ENCODE measurements at regions not wholly inside any gene's neighbourhood (a gene's known extent, or its start where the extent isn't known, plus 50 kb on each side); places are given as distances from the start of the nearest gene placed in this dataset.

DNA sequence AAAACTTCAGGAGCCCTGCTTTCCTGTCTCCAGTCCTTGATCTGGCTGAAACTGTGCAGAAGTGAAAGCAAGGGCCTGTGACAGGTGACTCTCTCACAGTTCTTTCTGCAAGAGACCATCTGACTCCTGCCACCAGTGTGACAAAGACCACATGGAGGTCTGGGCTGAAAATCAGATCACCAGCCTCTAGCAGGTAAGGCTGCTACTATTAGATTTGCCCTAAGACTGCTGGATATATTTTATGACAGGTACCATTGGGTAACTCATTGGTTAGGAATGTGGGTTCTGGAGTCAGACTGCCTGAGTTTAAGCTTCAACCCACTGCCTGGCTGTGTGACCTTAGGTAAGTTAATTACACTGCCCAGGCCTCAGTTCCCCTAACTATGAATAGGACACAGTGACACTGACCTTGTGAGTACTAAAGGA is 163.3 kb upstream of the SLC7A11 start:
- peaks cover 0 to 36% (median 9%) of the 10 kb centered on the region in 9 donors for H3K4me1 ChIP-seq
- no peaks in the 10 kb centered on the region for H3K9me3 ChIP-seq
- no peaks in the 10 kb centered on the region for H3K27me3 ChIP-seq
- TF ChIP-seq, protein P1, sequence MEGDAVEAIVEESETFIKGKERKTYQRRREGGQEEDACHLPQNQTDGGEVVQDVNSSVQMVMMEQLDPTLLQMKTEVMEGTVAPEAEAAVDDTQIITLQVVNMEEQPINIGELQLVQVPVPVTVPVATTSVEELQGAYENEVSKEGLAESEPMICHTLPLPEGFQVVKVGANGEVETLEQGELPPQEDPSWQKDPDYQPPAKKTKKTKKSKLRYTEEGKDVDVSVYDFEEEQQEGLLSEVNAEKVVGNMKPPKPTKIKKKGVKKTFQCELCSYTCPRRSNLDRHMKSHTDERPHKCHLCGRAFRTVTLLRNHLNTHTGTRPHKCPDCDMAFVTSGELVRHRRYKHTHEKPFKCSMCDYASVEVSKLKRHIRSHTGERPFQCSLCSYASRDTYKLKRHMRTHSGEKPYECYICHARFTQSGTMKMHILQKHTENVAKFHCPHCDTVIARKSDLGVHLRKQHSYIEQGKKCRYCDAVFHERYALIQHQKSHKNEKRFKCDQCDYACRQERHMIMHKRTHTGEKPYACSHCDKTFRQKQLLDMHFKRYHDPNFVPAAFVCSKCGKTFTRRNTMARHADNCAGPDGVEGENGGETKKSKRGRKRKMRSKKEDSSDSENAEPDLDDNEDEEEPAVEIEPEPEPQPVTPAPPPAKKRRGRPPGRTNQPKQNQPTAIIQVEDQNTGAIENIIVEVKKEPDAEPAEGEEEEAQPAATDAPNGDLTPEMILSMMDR (IDR thresholded peaks at IDR 0.05) = no peak
- DNase-seq = no peak
- intact Hi-C loops (cut with DNase I) = loop anchor here in 2 of 10 donors (5.0 to 10.0 kb wide), 2 partner anchors 208 to 221 kb away; no protein-coding TSS in a partner anchor
- peak overlapping the region in 1 of 10 donors; percentile 39 for H3K27ac ChIP-seq
- no peak for ATAC-seq
- no peak overlapping the region for H3K4me3 ChIP-seq
- H3K36me3 ChIP-seq = no peaks in the 10 kb centered on the region

DNA sequence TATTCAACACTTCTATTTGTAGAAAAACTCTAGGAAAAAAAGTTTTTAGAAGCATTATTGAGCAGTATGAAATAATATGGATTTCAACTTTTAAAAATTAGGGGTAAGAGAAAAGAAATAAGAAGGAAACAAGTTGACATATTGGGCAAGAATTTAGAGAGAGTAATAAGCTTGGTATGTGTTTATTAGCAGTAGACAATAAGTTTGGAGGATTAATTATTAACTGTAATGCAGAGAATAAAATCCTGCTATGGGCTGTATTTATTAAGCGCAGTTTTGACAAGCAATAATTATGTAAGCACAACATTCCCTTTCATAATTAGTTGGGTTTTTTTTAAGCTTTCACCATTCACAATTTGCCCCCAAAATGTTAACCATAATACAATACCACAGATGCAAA is 162.7 kb upstream of the SLC7A11 start:
- H3K27me3 ChIP-seq = no peaks in the 10 kb centered on the region
- TF ChIP-seq, protein P1 (IDR thresholded peaks at IDR 0.05) = no peak
- intact Hi-C loops (cut with DNase I) = loop anchor here in 2 of 10 donors (5.0 to 10.0 kb wide), 2 partner anchors 208 to 220 kb away; no protein-coding TSS in a partner anchor
- H3K4me1 ChIP-seq = peaks cover 0 to 37% (median 14%) of the 10 kb centered on the region in 9 donors
- no peaks in the 10 kb centered on the region for H3K36me3 ChIP-seq
- no peaks in the 10 kb centered on the region for H3K9me3 ChIP-seq
- no peak overlapping the region for H3K4me3 ChIP-seq
- DNase-seq = no peak
- no peak overlapping the region for H3K27ac ChIP-seq
- 100% methylated on average over 1 of the region's 1 CpG for WGBS, 2 donors
- no peak for ATAC-seq

DNA sequence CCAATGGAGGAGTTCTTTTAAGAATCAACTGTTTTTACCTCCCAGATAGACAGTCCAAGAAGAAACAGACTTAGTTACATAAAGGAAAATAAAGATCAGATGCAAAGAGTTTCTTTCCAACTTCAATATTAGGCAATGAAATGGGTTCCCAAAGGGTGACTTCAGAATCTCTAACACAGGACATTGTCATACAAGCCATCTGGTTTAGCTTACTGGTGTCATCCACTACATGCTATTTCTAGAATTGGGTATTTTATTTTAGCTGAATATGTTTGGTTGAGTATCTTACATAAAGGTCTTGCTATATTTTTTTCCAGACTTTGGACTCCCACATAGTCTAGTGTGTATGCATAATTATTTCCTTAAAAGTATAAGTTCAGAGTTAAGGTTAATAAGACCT is 162.1 kb upstream of the SLC7A11 start:
- Histone ChIP-seq H3K9me3 (no peaks in the 10 kb centered on the region), H3K4me1 (peaks cover 0 to 37% (median 14%) of the 10 kb centered on the region in 9 donors), H3K4me3 (no peak overlapping the region), H3K27ac (no peak overlapping the region), H3K36me3 (no peaks in the 10 kb centered on the region), H3K27me3 (no peaks in the 10 kb centered on the region)
- intact Hi-C loops (cut with DNase I) = loop anchor here in 1 of 10 donors (10.0 kb wide), 1 partner anchor 219 kb away; no protein-coding TSS in a partner anchor
- TF ChIP-seq, protein P1 (IDR thresholded peaks at IDR 0.05) = no peak
- no peak for DNase-seq
- ATAC-seq = no peak

DNA sequence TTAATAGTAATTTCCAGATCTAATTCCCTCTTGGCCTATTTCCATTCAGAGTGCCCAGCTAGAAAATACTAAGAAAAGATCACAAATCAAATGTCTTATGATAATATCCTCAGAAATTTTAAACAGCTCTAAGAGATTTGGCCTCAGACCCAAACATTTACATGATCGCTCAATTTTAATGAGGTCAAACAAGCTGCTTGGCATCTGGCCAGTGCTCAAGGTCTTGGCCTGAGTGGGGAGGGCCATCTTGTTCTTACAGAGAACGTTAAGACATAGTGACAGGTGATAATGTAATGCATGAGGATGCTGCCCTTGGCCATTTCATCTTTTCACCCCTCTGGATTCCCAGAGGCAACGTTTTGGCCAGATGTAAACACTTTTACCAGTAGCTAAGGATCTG is 159.2 kb upstream of the SLC7A11 start:
- Histone ChIP-seq H3K4me3 (no peak overlapping the region), H3K9me3 (no peaks in the 10 kb centered on the region), H3K4me1 (peaks cover 0 to 44% (median 14%) of the 10 kb centered on the region in 9 donors), H3K27me3 (no peaks in the 10 kb centered on the region), H3K27ac (peak overlapping the region in 1 of 10 donors; percentile 8), H3K36me3 (no peaks in the 10 kb centered on the region)
- ATAC-seq = peak in 3 of 8 donors; percentile 43 to 64 (median 45)
- DNase-seq = peak; percentile 24 to 33
- TF ChIP-seq, protein P1 (IDR thresholded peaks at IDR 0.05) = no peak
- 6 to 10% methylated on average over 3 of the region's 3 CpGs for WGBS, 2 donors
- intact Hi-C loops (cut with DNase I) = loop anchor here in 1 of 10 donors (10.0 kb wide), 1 partner anchor 217 kb away; no protein-coding TSS in a partner anchor

All from heart right ventricle (tissue), 16 donors.